ENCODE measurements at regions not wholly inside any gene's neighbourhood (a gene's known extent, or its start where the extent isn't known, plus 50 kb on each side); places are given as distances from the start of the nearest gene placed in this dataset.

DNA sequence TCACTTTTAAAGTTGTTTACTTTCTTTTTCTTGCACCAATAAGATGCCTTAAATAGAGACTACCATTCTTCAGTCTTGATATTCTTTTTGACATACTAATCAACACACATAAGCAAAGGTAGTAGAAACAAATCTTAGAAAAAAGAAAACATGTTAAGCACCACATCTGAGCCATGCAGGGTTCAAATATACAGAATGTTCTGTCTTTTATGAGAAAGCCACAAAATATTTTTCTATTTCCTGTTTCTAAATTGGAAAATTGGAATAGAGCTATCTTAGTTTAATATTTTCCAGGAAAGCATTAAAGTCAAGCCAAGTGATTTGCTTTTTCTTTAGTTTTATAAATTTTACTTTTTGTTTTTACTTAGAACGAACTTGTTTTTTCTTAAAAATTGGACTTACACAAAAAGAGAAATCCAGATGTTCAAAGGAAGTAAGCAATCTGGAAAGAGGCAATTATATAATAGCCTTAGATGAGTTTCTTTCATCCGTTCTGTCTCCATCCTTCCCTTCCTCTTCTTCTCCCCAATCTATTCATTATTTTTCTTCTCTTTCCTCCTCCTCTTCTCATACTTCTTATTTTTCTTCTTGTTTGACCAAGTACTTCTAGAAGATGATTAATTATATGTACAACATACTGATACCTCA, 731.7 kb downstream of the SQOR start:
- Histone ChIP-seq H3K4me3 (ENCODE audit: low read depth in 1 of 2, low read length in 2 of 2) (no peak overlapping the region), H3K27ac (ENCODE audit: low read length) (no peak overlapping the region)

DNA sequence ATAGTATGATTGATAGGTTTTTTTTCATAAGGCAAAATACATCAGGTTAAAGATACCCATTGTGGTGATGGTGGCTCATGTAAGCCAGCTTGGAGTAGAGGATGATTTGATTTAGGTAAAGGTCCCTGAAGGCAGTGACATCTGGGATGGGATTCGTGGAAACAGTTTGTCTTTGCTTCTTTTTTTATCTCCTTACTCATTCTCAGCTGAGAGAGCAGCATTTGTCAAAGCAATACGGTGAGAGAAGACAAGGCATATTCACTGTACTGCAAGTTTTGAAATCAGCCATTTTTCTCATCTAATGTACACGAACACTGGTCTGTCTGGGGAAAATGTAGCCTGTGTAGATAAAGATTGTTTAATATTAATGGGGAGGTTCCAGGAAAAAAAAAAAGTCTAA, 749.1 kb downstream of the SQOR start:
- Histone ChIP-seq H3K27me3 (ENCODE audit: low read depth, low read length) (no peaks in the 10 kb centered on the region), H3K4me3 (ENCODE audit: low read depth in 1 of 2, low read length in 2 of 2) (no peak overlapping the region), H3K4me1 (ENCODE audit: control insufficient read depth in 1 of 2, insufficient read depth in 2 of 2, low read length in 2 of 2) (no peaks in the 10 kb centered on the region), H3K27ac (ENCODE audit: low read length) (no peak overlapping the region), H3K36me3 (ENCODE audit: control insufficient read depth in 1 of 2, insufficient read depth in 2 of 2, low read length in 2 of 2) (no peaks in the 10 kb centered on the region), H3K9me3 (ENCODE audit: control insufficient read depth in 1 of 2, low read length in 2 of 2) (no peaks in the 10 kb centered on the region)

More for the DNA sequence above, 731.7 kb downstream of the SQOR start:
- Histone ChIP-seq H3K36me3 (ENCODE audit: control insufficient read depth in 1 of 2, insufficient read depth in 2 of 2, low read length in 2 of 2) (no peaks in the 10 kb centered on the region), H3K4me1 (ENCODE audit: control insufficient read depth in 1 of 2, insufficient read depth in 2 of 2, low read length in 2 of 2) (peaks cover 0 to 3% of the 10 kb centered on the region in 2 donors), H3K9me3 (ENCODE audit: control insufficient read depth in 1 of 2, low read length in 2 of 2) (peaks cover 0 to 6% of the 10 kb centered on the region in 2 donors), H3K27me3 (ENCODE audit: low read depth, low read length) (no peaks in the 10 kb centered on the region)

GRCh38 chr15:46386356-46386755, 751.5 kb downstream of the SQOR start:
- H3K27me3 ChIP-seq (ENCODE audit: low read depth, low read length), result no peaks in the 10 kb centered on the region
- no peak overlapping the region for H3K4me3 ChIP-seq (ENCODE audit: low read depth in 1 of 2, low read length in 2 of 2)
- no peaks in the 10 kb centered on the region for H3K36me3 ChIP-seq (ENCODE audit: control insufficient read depth in 1 of 2, insufficient read depth in 2 of 2, low read length in 2 of 2)
- no peaks in the 10 kb centered on the region for H3K9me3 ChIP-seq (ENCODE audit: control insufficient read depth in 1 of 2, low read length in 2 of 2)
- no peak overlapping the region for H3K27ac ChIP-seq (ENCODE audit: low read length)
- no peaks in the 10 kb centered on the region for H3K4me1 ChIP-seq (ENCODE audit: control insufficient read depth in 1 of 2, insufficient read depth in 2 of 2, low read length in 2 of 2)

DNA sequence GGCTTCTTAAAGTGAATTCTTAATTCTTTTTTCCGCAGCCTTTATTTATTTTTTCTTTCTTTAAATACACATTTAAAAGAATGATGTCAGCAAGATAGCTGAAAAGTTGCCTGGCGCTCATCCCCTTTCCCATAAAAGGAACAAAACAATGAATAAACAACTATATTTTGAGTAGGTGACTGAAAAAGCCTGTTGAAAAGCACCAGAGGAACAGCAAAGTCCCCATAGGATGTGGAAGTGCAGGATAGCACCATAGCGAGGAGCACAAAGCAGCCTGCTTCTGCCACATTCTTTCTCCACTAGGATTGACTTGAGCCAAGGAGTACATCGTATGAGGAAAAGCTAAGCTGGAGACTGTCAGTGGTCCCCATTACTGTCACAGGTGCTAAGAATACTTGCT, 754.9 kb downstream of the SQOR start:
- Histone ChIP-seq H3K9me3 (ENCODE audit: control insufficient read depth in 1 of 2, low read length in 2 of 2) (no peaks in the 10 kb centered on the region), H3K27me3 (ENCODE audit: low read depth, low read length) (no peaks in the 10 kb centered on the region), H3K27ac (ENCODE audit: low read length) (no peak overlapping the region), H3K36me3 (ENCODE audit: control insufficient read depth in 1 of 2, insufficient read depth in 2 of 2, low read length in 2 of 2) (no peaks in the 10 kb centered on the region), H3K4me1 (ENCODE audit: control insufficient read depth in 1 of 2, insufficient read depth in 2 of 2, low read length in 2 of 2) (no peaks in the 10 kb centered on the region), H3K4me3 (ENCODE audit: low read depth in 1 of 2, low read length in 2 of 2) (no peak overlapping the region)

GRCh38 chr15:46394463-46394862, 759.6 kb downstream of the SQOR start:
- Histone ChIP-seq H3K27ac (ENCODE audit: low read length) (no peak overlapping the region), H3K4me1 (ENCODE audit: control insufficient read depth in 1 of 2, insufficient read depth in 2 of 2, low read length in 2 of 2) (no peaks in the 10 kb centered on the region), H3K9me3 (ENCODE audit: control insufficient read depth in 1 of 2, low read length in 2 of 2) (peaks cover 3 to 5% of the 10 kb centered on the region in 2 donors), H3K36me3 (ENCODE audit: control insufficient read depth in 1 of 2, insufficient read depth in 2 of 2, low read length in 2 of 2) (no peaks in the 10 kb centered on the region), H3K4me3 (ENCODE audit: low read depth in 1 of 2, low read length in 2 of 2) (no peak overlapping the region), H3K27me3 (ENCODE audit: low read depth, low read length) (no peaks in the 10 kb centered on the region)

DNA sequence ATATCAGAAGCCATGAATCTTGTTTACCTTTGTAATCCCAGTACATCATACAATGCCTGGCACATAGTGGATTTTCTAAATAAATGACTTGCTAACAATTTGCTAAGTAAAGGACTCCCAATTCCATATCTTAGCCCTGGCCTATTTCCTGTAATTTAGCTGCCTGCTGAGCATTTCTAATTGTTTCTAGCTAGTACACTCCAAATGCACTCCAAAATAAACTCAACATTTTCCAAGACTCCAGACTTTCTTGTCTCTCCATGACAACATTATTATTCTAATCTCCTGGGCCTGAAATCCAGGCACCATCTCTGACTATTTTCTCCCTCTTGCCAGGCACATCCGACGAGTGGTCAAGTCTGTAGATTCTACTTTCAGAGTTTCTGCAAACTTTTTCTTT, 773.5 kb downstream of the SQOR start:
- Histone ChIP-seq H3K27ac (ENCODE audit: low read length) (no peak overlapping the region), H3K27me3 (ENCODE audit: low read depth, low read length) (no peaks in the 10 kb centered on the region), H3K36me3 (ENCODE audit: control insufficient read depth in 1 of 2, insufficient read depth in 2 of 2, low read length in 2 of 2) (no peaks in the 10 kb centered on the region)

GRCh38 chr15:46409841-46410301, 775.0 kb downstream of the SQOR start:
- H3K27me3 ChIP-seq (ENCODE audit: low read depth, low read length), result no peaks in the 10 kb centered on the region
- no peaks in the 10 kb centered on the region for H3K9me3 ChIP-seq (ENCODE audit: control insufficient read depth in 1 of 2, low read length in 2 of 2)
- H3K27ac ChIP-seq (ENCODE audit: low read length), result no peak overlapping the region
- no peaks in the 10 kb centered on the region for H3K4me1 ChIP-seq (ENCODE audit: control insufficient read depth in 1 of 2, insufficient read depth in 2 of 2, low read length in 2 of 2)
- no peaks in the 10 kb centered on the region for H3K36me3 ChIP-seq (ENCODE audit: control insufficient read depth in 1 of 2, insufficient read depth in 2 of 2, low read length in 2 of 2)
- H3K4me3 ChIP-seq (ENCODE audit: low read depth in 1 of 2, low read length in 2 of 2), result no peak overlapping the region

More for the DNA sequence above, 773.5 kb downstream of the SQOR start:
- H3K4me3 ChIP-seq (ENCODE audit: low read depth in 1 of 2, low read length in 2 of 2), result no peak overlapping the region
- no peaks in the 10 kb centered on the region for H3K9me3 ChIP-seq (ENCODE audit: control insufficient read depth in 1 of 2, low read length in 2 of 2)
- H3K4me1 ChIP-seq (ENCODE audit: control insufficient read depth in 1 of 2, insufficient read depth in 2 of 2, low read length in 2 of 2), result no peaks in the 10 kb centered on the region

DNA sequence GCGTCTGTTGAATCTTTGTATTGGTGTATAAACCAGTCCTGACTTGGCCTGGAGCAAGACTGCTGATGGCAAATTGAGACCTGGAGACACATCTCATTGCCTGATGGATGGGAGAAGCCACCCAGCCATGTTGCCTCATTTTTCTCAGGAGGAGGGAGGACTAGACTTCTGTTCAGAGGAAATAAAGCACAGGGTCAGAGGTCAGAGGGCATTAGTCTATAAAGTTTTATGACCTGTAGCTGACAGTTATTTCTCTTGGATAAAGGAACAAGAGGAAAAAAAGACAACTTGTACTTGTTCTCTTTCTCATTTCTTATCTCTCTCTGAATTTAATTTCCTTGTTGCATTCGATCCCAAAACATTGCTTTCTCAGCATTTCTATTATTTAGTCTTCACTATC, 775.9 kb downstream of the SQOR start:
- Histone ChIP-seq H3K4me1 (ENCODE audit: control insufficient read depth in 1 of 2, insufficient read depth in 2 of 2, low read length in 2 of 2) (no peaks in the 10 kb centered on the region), H3K27ac (ENCODE audit: low read length) (no peak overlapping the region), H3K27me3 (ENCODE audit: low read depth, low read length) (no peaks in the 10 kb centered on the region), H3K9me3 (ENCODE audit: control insufficient read depth in 1 of 2, low read length in 2 of 2) (no peaks in the 10 kb centered on the region), H3K36me3 (ENCODE audit: control insufficient read depth in 1 of 2, insufficient read depth in 2 of 2, low read length in 2 of 2) (no peaks in the 10 kb centered on the region), H3K4me3 (ENCODE audit: low read depth in 1 of 2, low read length in 2 of 2) (no peak overlapping the region)

- H3K27me3 ChIP-seq (ENCODE audit: low read depth, low read length), result no peaks in the 10 kb centered on the region
- H3K27ac ChIP-seq (ENCODE audit: low read length), result no peak overlapping the region
- H3K36me3 ChIP-seq (ENCODE audit: control insufficient read depth in 1 of 2, insufficient read depth in 2 of 2, low read length in 2 of 2), result no peaks in the 10 kb centered on the region
Measured at GRCh38 chr15:46411900-46412299, 777.1 kb downstream of the SQOR start.

DNA sequence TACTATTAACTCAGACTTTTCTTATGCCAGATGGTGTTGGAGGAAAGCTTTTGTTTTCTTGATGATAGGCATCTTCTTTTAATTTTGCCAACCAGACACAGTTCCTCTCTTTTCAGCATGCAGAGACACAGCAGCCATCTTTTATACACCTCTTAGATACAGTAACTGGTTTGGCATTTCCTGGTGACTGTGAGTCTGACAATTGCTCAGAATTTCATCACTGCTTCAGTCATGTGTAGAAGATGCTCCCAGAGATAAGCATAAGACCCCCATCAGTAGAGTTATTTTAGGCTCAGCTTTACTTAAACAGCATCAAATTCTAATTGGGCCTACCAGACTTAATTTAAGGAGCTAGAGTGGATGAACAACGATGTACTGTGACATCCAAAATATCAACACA, 779.0 kb downstream of the SQOR start:
- no peak overlapping the region for H3K4me3 ChIP-seq (ENCODE audit: low read depth in 1 of 2, low read length in 2 of 2)
- no peaks in the 10 kb centered on the region for H3K9me3 ChIP-seq (ENCODE audit: control insufficient read depth in 1 of 2, low read length in 2 of 2)
- H3K36me3 ChIP-seq (ENCODE audit: control insufficient read depth in 1 of 2, insufficient read depth in 2 of 2, low read length in 2 of 2), result no peaks in the 10 kb centered on the region
- H3K27me3 ChIP-seq (ENCODE audit: low read depth, low read length), result no peaks in the 10 kb centered on the region
- H3K4me1 ChIP-seq (ENCODE audit: control insufficient read depth in 1 of 2, insufficient read depth in 2 of 2, low read length in 2 of 2), result no peaks in the 10 kb centered on the region
- H3K27ac ChIP-seq (ENCODE audit: low read length), result no peak overlapping the region

More at GRCh38 chr15:46411900-46412299, 777.1 kb downstream of the SQOR start:
- Histone ChIP-seq H3K4me1 (ENCODE audit: control insufficient read depth in 1 of 2, insufficient read depth in 2 of 2, low read length in 2 of 2) (no peaks in the 10 kb centered on the region), H3K4me3 (ENCODE audit: low read depth in 1 of 2, low read length in 2 of 2) (no peak overlapping the region), H3K9me3 (ENCODE audit: control insufficient read depth in 1 of 2, low read length in 2 of 2) (no peaks in the 10 kb centered on the region)

DNA sequence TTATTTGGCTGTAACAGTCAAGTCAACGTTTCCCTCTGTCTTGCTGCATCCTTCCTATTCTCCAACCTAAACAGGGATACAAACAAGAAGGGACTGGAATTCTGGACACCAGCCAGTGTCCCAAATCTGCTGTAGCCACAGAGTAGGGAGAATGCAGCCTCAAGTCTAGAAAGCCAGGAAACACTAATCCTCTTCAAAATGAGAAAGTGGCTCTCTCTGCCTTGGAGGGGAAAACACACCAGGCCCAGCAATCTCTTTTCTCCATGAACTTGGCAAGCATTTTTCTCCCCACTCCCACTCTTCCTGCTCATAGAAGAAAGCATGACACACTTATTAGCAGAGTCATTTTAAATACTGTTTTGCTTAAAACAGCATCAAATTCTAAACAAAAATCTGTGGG, 781.7 kb downstream of the SQOR start:
- no peaks in the 10 kb centered on the region for H3K4me1 ChIP-seq (ENCODE audit: control insufficient read depth in 1 of 2, insufficient read depth in 2 of 2, low read length in 2 of 2)
- no peak overlapping the region for H3K4me3 ChIP-seq (ENCODE audit: low read depth in 1 of 2, low read length in 2 of 2)
- no peak overlapping the region for H3K27ac ChIP-seq (ENCODE audit: low read length)
- H3K36me3 ChIP-seq (ENCODE audit: control insufficient read depth in 1 of 2, insufficient read depth in 2 of 2, low read length in 2 of 2), result no peaks in the 10 kb centered on the region
- no peaks in the 10 kb centered on the region for H3K9me3 ChIP-seq (ENCODE audit: control insufficient read depth in 1 of 2, low read length in 2 of 2)
- H3K27me3 ChIP-seq (ENCODE audit: low read depth, low read length), result no peaks in the 10 kb centered on the region

- no peak overlapping the region for H3K4me3 ChIP-seq (ENCODE audit: low read depth in 1 of 2, low read length in 2 of 2)
Measured at GRCh38 chr15:46420990-46421389, 786.2 kb downstream of the SQOR start.

More at GRCh38 chr15:46420990-46421389, 786.2 kb downstream of the SQOR start:
- Histone ChIP-seq H3K27ac (ENCODE audit: low read length) (no peak overlapping the region), H3K9me3 (ENCODE audit: control insufficient read depth in 1 of 2, low read length in 2 of 2) (peaks cover 0 to 3% of the 10 kb centered on the region in 2 donors), H3K36me3 (ENCODE audit: control insufficient read depth in 1 of 2, insufficient read depth in 2 of 2, low read length in 2 of 2) (no peaks in the 10 kb centered on the region), H3K4me1 (ENCODE audit: control insufficient read depth in 1 of 2, insufficient read depth in 2 of 2, low read length in 2 of 2) (no peaks in the 10 kb centered on the region), H3K27me3 (ENCODE audit: low read depth, low read length) (no peaks in the 10 kb centered on the region)

Data from muscle layer of duodenum (tissue), 2 donors.